MM.1S (cell line): ENCODE measurements at regions not wholly inside any gene's neighbourhood (a gene's known extent, or its start where the extent isn't known, plus 50 kb on each side); places are given as distances from the start of the nearest gene placed in this dataset.

Experiments used
- EZH2phosphoT487 ChIP-seq: fragments of 300-600 bp; sonication (generic); IDR thresholded peaks from 2 replicates; pipeline ENCODE4 v1.6.1; 2018; ENCODE audit warnings: antibody characterized with exemption, low read length
- TF ChIP-seq, protein P1 (sequence below): fragments of 300-600 bp; sonication (generic); IDR thresholded peaks from 2 replicates; pipeline ENCODE4 v1.5.1; 2016; ENCODE audit warnings: antibody characterized with exemption, low read length, mixed read lengths

DNA sequence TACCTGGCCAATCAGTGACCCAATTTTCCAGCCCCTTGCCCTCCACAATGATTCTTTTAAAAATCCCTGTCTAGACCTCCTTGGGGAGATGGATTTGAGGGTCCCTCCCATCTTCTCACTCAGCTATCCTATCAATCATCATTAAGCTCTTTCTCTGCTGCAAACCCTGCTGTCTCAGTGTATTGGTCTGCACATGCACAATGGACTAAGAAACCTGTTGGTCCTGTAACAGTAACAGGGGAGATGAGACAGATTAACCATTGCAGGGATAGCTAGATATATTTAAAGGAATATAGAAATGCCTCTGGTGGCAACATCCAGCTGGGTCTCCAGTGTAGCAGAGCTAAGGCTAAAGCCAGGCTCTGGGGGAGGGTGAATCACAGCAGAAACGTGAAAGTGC is 74.6 kb upstream of the CHRNA7 start:
- TF ChIP-seq EZH2phosphoT487, result no peak
- TF ChIP-seq, protein P1, sequence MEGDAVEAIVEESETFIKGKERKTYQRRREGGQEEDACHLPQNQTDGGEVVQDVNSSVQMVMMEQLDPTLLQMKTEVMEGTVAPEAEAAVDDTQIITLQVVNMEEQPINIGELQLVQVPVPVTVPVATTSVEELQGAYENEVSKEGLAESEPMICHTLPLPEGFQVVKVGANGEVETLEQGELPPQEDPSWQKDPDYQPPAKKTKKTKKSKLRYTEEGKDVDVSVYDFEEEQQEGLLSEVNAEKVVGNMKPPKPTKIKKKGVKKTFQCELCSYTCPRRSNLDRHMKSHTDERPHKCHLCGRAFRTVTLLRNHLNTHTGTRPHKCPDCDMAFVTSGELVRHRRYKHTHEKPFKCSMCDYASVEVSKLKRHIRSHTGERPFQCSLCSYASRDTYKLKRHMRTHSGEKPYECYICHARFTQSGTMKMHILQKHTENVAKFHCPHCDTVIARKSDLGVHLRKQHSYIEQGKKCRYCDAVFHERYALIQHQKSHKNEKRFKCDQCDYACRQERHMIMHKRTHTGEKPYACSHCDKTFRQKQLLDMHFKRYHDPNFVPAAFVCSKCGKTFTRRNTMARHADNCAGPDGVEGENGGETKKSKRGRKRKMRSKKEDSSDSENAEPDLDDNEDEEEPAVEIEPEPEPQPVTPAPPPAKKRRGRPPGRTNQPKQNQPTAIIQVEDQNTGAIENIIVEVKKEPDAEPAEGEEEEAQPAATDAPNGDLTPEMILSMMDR, result no peak
